Endothelial cell of umbilical vein (primary cell): ENCODE measurements at regions not wholly inside any gene's neighbourhood (a gene's known extent, or its start where the extent isn't known, plus 50 kb on each side); places are given as distances from the start of the nearest gene placed in this dataset.

Source experiments
- BruUV-seq: library from RNA; stranded (reverse); fragments of 400-500 nt; replicated peaks from 2 replicates; lab custom pipeline; 2021; lab: Mats Ljungman, UMichigan
- CTCF ChIA-PET: fragments of 300-600, 350-600 bp; sonication (Branson Sonifier 250); formaldehyde crosslinking; loops from one replicate; lab custom pipeline; 2021; ENCODE audit warnings: antibody characterized with exemption, inconsistent platforms; lab: Charles Lee
- POLR2A ChIA-PET: fragments of 300-600, 350-600 bp; sonication (Branson Sonifier 250); formaldehyde crosslinking; loops from one replicate; lab custom pipeline; 2021; ENCODE audit warnings: antibody characterized with exemption, inconsistent platforms; lab: Charles Lee
- DNase-seq: peaks from one replicate; pipeline ENCODE4 v3.0.0-alpha.2; 2011; ENCODE audit warnings: low read depth, low spot score
- FAIRE-seq: peaks from 2 replicates; lab custom pipeline; 2011; peaks lifted over from hg19 to GRCh38; lab: Jason Lieb, UNC
- H2AFZ ChIP-seq: 2 replicates; pipeline ENCODE4 v1.6.0; 2012; ENCODE audit warnings: low read depth, low read length, control low read depth, inconsistent platforms
- H3K27ac ChIP-seq: 2 replicates; pipeline ENCODE4 v1.5.1; 2011; ENCODE audit warnings: low read depth, mild to moderate bottlenecking, control low read depth, low read length, moderate library complexity; ENCODE audit not compliant: insufficient read depth
- H3K27me3 ChIP-seq, 2 experiments: 2 replicates each; pipeline versions ENCODE4 v1.6.0 to v1.6.1; 2011; ENCODE audit warnings: low read length in 2 of 2, mixed read lengths in 1 of 2; ENCODE audit not compliant: control insufficient read depth in 2 of 2, insufficient read depth in 2 of 2
- H3K36me3 ChIP-seq, 2 experiments: 2 replicates in 1 of 2; 3 replicates in 1 of 2; pipeline ENCODE4 v1.5.1; 2011; ENCODE audit warnings: low read length in 2 of 2, mild to moderate bottlenecking in 1 of 2, moderate library complexity in 1 of 2; ENCODE audit not compliant: control insufficient read depth in 2 of 2, insufficient read depth in 2 of 2; ENCODE audit errors: extremely low read depth in 1 of 2
- H3K4me1 ChIP-seq: 3 replicates; pipeline ENCODE4 v1.5.1; 2011; ENCODE audit warnings: mild to moderate bottlenecking, low read length; ENCODE audit not compliant: control insufficient read depth, insufficient read depth; ENCODE audit errors: extremely low read depth
- H3K4me2 ChIP-seq: 2 replicates; pipeline ENCODE4 v1.6.1; 2011; ENCODE audit warnings: low read length, control low read depth, mixed read lengths; ENCODE audit not compliant: insufficient read depth
- H3K4me3 ChIP-seq, 3 experiments: fragments of 200-600 bp in 1 of 3; sonication (generic), shearing (Covaris generic) in 1 of 3; replicated peaks in 1 of 3; 2 replicates each; pipeline ENCODE4 v1.5.1; 2011 to 2016; ENCODE audit warnings: control low read depth in 3 of 3, low read length in 3 of 3, mild to moderate bottlenecking in 2 of 3, inconsistent platforms in 1 of 3, low read depth in 1 of 3, moderate library complexity in 1 of 3; ENCODE audit not compliant: insufficient read depth in 1 of 3
- H3K79me2 ChIP-seq: 2 replicates; pipeline ENCODE4 v1.6.0; 2012; ENCODE audit warnings: low read length, inconsistent platforms; ENCODE audit not compliant: control insufficient read depth, insufficient read depth
- H3K9ac ChIP-seq: replicated peaks from 2 replicates; pipeline ENCODE3; 2011; ENCODE audit warnings: low read length, control low read depth; ENCODE audit not compliant: insufficient read depth; ENCODE audit errors: extremely low read depth
- H3K9me1 ChIP-seq: replicated peaks from 3 replicates; pipeline ENCODE4 v1.6.0; 2011; ENCODE audit warnings: mild to moderate bottlenecking, low read length; ENCODE audit not compliant: control insufficient read depth, insufficient read depth; ENCODE audit errors: extremely low read depth
- H3K9me3 ChIP-seq: replicated peaks from 2 replicates; pipeline ENCODE4 v1.5.1; 2012; ENCODE audit warnings: low read length, inconsistent platforms; ENCODE audit not compliant: control insufficient read depth, insufficient read depth
- H4K20me1 ChIP-seq: replicated peaks from 2 replicates; pipeline ENCODE3; 2011; ENCODE audit warnings: mild to moderate bottlenecking, low read length; ENCODE audit not compliant: control insufficient read depth, insufficient read depth; ENCODE audit errors: extremely low read depth
- EZH2 ChIP-seq: IDR thresholded peaks from 2 replicates; pipeline ENCODE4 v1.6.1; 2012; ENCODE audit warnings: borderline replicate concordance, low read depth, mild to moderate bottlenecking, moderate library complexity, low read length, inconsistent platforms; ENCODE audit not compliant: severe bottlenecking
- FOS ChIP-seq: IDR thresholded peaks from 2 replicates; pipeline ENCODE4 v1.6.1; 2011; ENCODE audit warnings: mild to moderate bottlenecking, low read length, moderate library complexity, borderline replicate concordance; ENCODE audit not compliant: insufficient read depth
- GATA2 ChIP-seq: IDR thresholded peaks from 2 replicates; pipeline ENCODE4 v1.7.0; 2011; ENCODE audit warnings: low read depth, mild to moderate bottlenecking, moderate library complexity, mixed read lengths, low read length; ENCODE audit not compliant: insufficient read length, insufficient read depth
- JUN ChIP-seq: IDR thresholded peaks from 2 replicates; pipeline ENCODE4 v1.6.1; 2011; ENCODE audit warnings: borderline replicate concordance, low read depth; ENCODE audit not compliant: insufficient read length, insufficient read depth
- MYC ChIP-seq: IDR thresholded peaks from one replicate; pipeline ENCODE4 v1.6.1; 2011; ENCODE audit warnings: mild to moderate bottlenecking, low read depth, low read length
- POLR2AphosphoS5 ChIP-seq: IDR thresholded peaks from 2 replicates; pipeline ENCODE4 v1.6.1; 2012; ENCODE audit warnings: low read depth, mild to moderate bottlenecking, control low read depth, low read length, moderate library complexity; ENCODE audit not compliant: insufficient read depth
- dilution Hi-C: fragments of 300-500 bp; cut with MboI; formaldehyde crosslinking; loops from one replicate; pipeline ENCODE4 v1.15.0; 2019; ENCODE audit warnings: low sequenced_read_pairs; ENCODE audit not compliant: extremely low pct_ligation_motif_present
- intact Hi-C: fragments of 100-400 bp; cut with micrococcal nuclease; formaldehyde crosslinking; loops from one replicate; pipeline ENCODE4 v1.10.0; 2022
- TF ChIP-seq, protein P1 (sequence below), 2 donors: IDR thresholded peaks; 1 replicate in 1 of 2; 2 replicates in 1 of 2; pipeline ENCODE4 v1.5.1; 2011; ENCODE audit warnings: low read length in 2 of 2, mild to moderate bottlenecking in 2 of 2, moderate library complexity in 2 of 2, control low read depth in 1 of 2, inconsistent platforms in 1 of 2, low read depth in 1 of 2; ENCODE audit not compliant: insufficient read depth in 1 of 2; ENCODE audit errors: extremely low read depth in 1 of 2

DNA sequence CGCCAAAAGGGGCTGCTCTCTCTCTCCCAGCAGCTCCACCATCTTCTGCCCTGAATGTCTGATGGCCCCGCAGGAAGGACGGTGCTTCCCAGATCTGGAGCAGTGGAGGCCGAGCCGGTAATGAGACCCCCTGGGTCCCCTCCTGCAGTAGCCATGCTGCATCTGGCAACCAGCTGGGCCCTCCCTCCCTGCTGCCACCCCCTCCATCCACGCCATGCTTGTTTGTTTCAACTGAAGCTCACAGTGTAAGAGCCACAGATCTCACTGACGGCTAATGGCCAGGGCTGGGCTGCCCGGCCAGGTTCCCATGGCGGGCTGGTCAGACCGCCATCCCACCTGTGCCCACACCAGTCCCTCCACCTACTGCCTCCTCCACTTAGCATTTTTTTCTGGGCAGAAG is 260.8 kb downstream of the UACA start:
- dilution Hi-C loops, result no loop called here
- POLR2A ChIA-PET, result no interaction called here
- intact Hi-C loops, result no loop called here
- Histone ChIP-seq H3K9me3 (no peaks in the 10 kb centered on the region), H3K4me3 (no peak overlapping the region), H3K9ac (no peak overlapping the region), H4K20me1 (no peaks in the 10 kb centered on the region), H3K27ac (no peak overlapping the region), H3K27me3 (no peaks in the 10 kb centered on the region), H3K4me1 (peaks cover 15% of the 10 kb centered on the region), H3K9me1 (no peaks in the 10 kb centered on the region), H3K79me2 (no peaks in the 10 kb centered on the region), H3K4me2 (no peak overlapping the region), H3K36me3 (no peaks in the 10 kb centered on the region), H2AFZ (no peak overlapping the region)
- FAIRE-seq, result no peak
- TF ChIP-seq POLR2AphosphoS5, result no peak
- TF ChIP-seq FOS, result no peak
- TF ChIP-seq EZH2, result no peak
- TF ChIP-seq, protein P1, sequence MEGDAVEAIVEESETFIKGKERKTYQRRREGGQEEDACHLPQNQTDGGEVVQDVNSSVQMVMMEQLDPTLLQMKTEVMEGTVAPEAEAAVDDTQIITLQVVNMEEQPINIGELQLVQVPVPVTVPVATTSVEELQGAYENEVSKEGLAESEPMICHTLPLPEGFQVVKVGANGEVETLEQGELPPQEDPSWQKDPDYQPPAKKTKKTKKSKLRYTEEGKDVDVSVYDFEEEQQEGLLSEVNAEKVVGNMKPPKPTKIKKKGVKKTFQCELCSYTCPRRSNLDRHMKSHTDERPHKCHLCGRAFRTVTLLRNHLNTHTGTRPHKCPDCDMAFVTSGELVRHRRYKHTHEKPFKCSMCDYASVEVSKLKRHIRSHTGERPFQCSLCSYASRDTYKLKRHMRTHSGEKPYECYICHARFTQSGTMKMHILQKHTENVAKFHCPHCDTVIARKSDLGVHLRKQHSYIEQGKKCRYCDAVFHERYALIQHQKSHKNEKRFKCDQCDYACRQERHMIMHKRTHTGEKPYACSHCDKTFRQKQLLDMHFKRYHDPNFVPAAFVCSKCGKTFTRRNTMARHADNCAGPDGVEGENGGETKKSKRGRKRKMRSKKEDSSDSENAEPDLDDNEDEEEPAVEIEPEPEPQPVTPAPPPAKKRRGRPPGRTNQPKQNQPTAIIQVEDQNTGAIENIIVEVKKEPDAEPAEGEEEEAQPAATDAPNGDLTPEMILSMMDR (IDR thresholded peaks at IDR 0.05; ENCODE audit: extremely low read depth in 1 of 2, insufficient read depth in 1 of 2, low read depth in 1 of 2, low read length in 2 of 2), result no peak
- no peak for TF ChIP-seq JUN
- no peak for TF ChIP-seq MYC
- no peak for TF ChIP-seq GATA2
- DNase-seq, result no peak
- CTCF ChIA-PET, result no interaction called here
- no TSS peak for BruUV-seq
